Prostate gland (tissue), 2 donors: ENCODE measurements at regions not wholly inside any gene's neighbourhood (a gene's known extent, or its start where the extent isn't known, plus 50 kb on each side); places are given as distances from the start of the nearest gene placed in this dataset.
"Not testable (repeated sequence)": the region's sequence is repeated elsewhere in the genome, so short reads cannot be mapped to it uniquely, and the experiment has no call there.

ENCODE experiments used
- DNase-seq: peaks from one replicate; pipeline ENCODE4 v3.0.0-alpha.2; 2019; ENCODE audit warnings: low spot score
- H3K27ac ChIP-seq, 2 donors: fragments of 200-600 bp; sonication (generic); 2 replicates each; pipeline ENCODE4 v1.5.1; 2017 to 2019
- H3K27me3 ChIP-seq: fragments of 200-600 bp; sonication (generic); replicated peaks from 2 replicates; pipeline ENCODE4 v1.5.1; 2019; ENCODE audit not compliant: insufficient read depth
- H3K36me3 ChIP-seq, 2 donors: fragments of 200-600 bp; sonication (generic); 1 replicate in 1 of 2; 2 replicates in 1 of 2; pipeline versions ENCODE4 v1.5.1 to v1.8.1; 2017 to 2019
- H3K4me1 ChIP-seq: fragments of 200-600 bp; sonication (generic); replicated peaks from 2 replicates; pipeline ENCODE4 v1.5.1; 2019
- H3K4me3 ChIP-seq, 2 donors: fragments of 200-600 bp; sonication (generic); 2 replicates each; pipeline ENCODE4 v1.5.1; 2017 to 2019
- H3K9me3 ChIP-seq: fragments of 200-600 bp; sonication (generic); 2 replicates; pipeline ENCODE4 v1.5.1; 2017
- CTCF ChIP-seq, 4 experiments: fragments of 200-600 bp in 2 of 4; fragments of 450-650 bp in 2 of 4; sonication (generic) in 2 of 4; IDR thresholded peaks; 1 replicate in 3 of 4; 2 replicates in 1 of 4; pipeline ENCODE4 v1.5.1; 2016 to 2019; ENCODE audit warnings: antibody characterized with exemption in 4 of 4, mild to moderate bottlenecking in 2 of 4, moderate library complexity in 2 of 4
- POLR2A ChIP-seq: fragments of 450-650 bp; IDR thresholded peaks from one replicate; pipeline ENCODE4 v1.6.1; 2016; ENCODE audit warnings: antibody characterized with exemption, mild to moderate bottlenecking
- POLR2AphosphoS5 ChIP-seq: sonication (generic); formaldehyde crosslinking; IDR thresholded peaks from one replicate; pipeline ENCODE4 v1.6.1; 2017; ENCODE audit warnings: antibody characterized with exemption
- WGBS: methylation state at CpG from one replicate; pipeline ENCODE4 v1.1.5; 2018; 5-methylcytosine and 5-hydroxymethylcytosine counted together
- intact Hi-C: fragments of 100-400 bp; cut with DNase I; formaldehyde crosslinking; loops from one replicate; pipeline ENCODE4 v1.14.2; 2022

DNA sequence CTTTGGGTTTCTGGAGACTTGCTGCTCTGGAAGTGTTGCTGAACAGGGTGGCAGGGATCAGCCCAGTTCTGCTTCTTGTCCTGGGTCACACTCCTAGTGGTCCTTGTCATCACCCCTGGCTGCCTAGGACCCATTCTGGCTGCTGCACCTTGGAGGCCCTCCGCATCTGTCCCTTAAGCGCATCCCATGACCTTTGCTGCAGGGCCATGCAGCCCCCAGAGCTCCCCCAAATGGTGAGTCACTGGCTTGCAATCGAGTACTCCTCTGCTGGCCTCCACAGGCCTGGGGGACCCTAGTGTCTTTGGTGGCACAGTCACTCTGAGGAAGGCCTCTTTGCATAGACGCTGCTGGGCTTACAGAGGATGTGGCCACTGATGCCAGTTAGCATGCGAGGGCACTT, 188.5 kb downstream of the ASB1 start:
- no peaks in the 10 kb centered on the region for H3K4me1 ChIP-seq
- no peaks in the 10 kb centered on the region for H3K36me3 ChIP-seq
- H3K27ac ChIP-seq, result no peak overlapping the region
- no peaks in the 10 kb centered on the region for H3K9me3 ChIP-seq
- DNase-seq, result no peak
- no peaks in the 10 kb centered on the region for H3K27me3 ChIP-seq
- 90% methylated on average over 5 of the region's 5 CpGs for WGBS
- TF ChIP-seq POLR2A (no peak), CTCF (IDR thresholded peaks at IDR 0.05) (no peak), POLR2AphosphoS5 (no peak)
- intact Hi-C loops, result no loop called here
- no peak overlapping the region for H3K4me3 ChIP-seq

DNA sequence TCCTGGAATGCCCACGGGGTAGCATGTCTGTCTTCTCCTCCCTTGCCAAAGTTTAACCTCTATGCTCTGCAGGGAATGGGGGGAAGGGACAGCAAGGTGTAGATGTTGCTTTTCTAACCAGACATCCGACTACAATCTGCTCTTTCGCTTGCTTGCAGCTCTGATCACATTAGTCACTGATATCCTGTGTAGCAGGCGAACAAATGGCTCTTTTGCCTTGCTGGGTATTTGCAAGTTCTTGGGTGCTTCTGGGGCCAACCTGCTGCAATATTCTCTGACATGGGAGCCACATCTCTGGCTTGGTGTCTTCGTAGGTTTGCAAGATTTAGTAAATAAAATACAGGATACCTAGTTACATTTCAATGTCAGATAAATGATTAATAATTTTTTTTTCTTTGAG, 190.0 kb downstream of the ASB1 start:
- Histone ChIP-seq H3K9me3 (no peaks in the 10 kb centered on the region), H3K4me3 (no peak overlapping the region), H3K27ac (no peak overlapping the region), H3K36me3 (no peaks in the 10 kb centered on the region), H3K4me1 (no peaks in the 10 kb centered on the region), H3K27me3 (no peaks in the 10 kb centered on the region)
- intact Hi-C loops, result no loop called here
- no peak for DNase-seq
- WGBS, result 84% methylated on average over 5 of the region's 5 CpGs
- TF ChIP-seq CTCF (IDR thresholded peaks at IDR 0.05) (no peak), POLR2A (no peak), POLR2AphosphoS5 (no peak)

DNA sequence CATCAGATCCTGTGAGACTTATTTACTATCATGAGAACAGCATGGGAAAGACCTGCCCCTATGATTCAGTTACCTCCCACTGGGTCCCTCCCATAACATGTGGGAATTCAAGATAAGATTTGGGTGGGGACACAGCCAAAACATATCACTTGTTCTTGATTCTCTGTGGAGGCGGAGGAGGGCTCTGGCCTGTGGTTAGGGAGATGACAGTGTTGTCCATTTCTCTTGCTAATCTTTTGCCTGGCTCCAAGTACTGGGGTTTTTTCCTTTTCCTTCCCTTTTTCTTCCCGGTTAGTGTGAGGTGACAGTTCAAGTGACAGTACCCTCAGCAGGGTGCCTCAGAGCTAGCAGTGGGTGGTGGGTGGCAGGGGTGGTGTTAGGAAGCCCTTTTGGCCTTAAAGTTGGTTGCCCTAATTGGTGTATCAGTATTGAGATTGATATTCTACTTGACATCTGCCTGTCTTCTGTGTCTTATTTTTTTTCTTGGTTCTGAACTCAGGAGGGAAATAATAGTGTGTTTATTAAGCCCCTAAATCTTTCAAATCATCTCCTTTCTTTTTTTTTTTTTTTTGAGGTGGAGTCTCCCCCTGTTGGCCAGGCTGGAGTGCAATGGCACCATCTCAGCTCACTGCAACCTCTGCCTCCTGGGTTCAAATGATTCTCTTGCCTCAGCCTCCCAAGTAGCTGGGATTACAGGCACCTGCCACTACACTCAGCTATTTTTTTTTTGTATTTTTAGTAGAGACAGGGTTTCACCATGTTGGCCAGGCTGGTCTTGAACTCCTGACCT, 192.0 kb downstream of the ASB1 start:
- H3K4me1 ChIP-seq, H3K27me3 ChIP-seq, H3K36me3 ChIP-seq, intact Hi-C loops, DNase-seq, H3K4me3 ChIP-seq, H3K27ac ChIP-seq, H3K9me3 ChIP-seq: not testable (repeated sequence)
- 88% methylated on average over 2 of the region's 2 CpGs for WGBS

DNA sequence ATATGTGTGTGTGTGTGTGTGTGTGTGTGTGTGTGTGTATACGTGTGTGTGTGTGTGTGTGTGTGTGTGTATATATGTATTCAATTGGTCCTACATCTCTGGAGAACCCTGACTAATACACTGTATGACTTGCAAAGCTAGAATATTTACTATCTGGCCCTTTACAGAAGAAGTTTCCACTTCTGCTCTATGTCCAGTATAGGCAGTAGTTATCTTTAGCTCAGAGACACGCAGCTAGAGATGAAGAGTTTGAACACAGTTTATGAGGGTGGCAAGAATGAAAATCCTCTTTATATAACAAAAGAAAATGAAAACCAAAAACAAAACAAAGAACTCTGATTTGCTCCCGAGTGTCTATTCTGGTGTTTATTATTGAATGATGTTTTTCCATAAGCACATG, 201.2 kb downstream of the ASB1 start:
- Histone ChIP-seq H3K4me1 (no peaks in the 10 kb centered on the region), H3K27me3 (no peaks in the 10 kb centered on the region), H3K9me3 (no peaks in the 10 kb centered on the region), H3K36me3 (no peaks in the 10 kb centered on the region), H3K27ac (no peak overlapping the region), H3K4me3 (no peak overlapping the region)
- TF ChIP-seq CTCF (IDR thresholded peaks at IDR 0.05) (no peak), POLR2AphosphoS5 (no peak), POLR2A (no peak)
- WGBS, result 67% methylated on average over 3 of the region's 3 CpGs
- no peak for DNase-seq
- intact Hi-C loops, result no loop called here

DNA sequence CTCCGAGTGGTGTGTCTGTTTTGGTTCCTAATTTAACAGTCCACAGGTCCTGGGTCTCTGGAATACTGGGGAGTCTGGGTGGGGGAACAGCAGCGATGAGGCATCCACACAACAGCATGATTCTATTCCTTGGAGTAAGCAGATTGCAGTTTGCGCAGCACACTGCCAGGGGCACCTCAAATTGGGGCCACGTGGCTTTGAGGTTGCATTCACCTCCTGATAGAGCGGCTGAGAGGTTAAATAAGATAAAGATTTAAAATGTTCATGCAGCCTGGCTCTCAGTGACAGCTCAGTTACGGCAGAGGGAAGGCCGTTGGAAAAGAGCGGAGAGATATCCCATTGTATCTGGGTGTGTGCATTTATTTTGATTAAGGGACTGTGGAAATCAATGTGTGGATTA, 202.3 kb downstream of the ASB1 start:
- intact Hi-C loops, result no loop called here
- no peaks in the 10 kb centered on the region for H3K36me3 ChIP-seq
- no peaks in the 10 kb centered on the region for H3K9me3 ChIP-seq
- no peaks in the 10 kb centered on the region for H3K4me1 ChIP-seq
- no peaks in the 10 kb centered on the region for H3K27me3 ChIP-seq
- 88% methylated on average over 8 of the region's 8 CpGs for WGBS
- H3K4me3 ChIP-seq, result no peak overlapping the region
- no peak overlapping the region for H3K27ac ChIP-seq
- no peak for TF ChIP-seq CTCF (IDR thresholded peaks at IDR 0.05)
- TF ChIP-seq POLR2AphosphoS5, result no peak
- TF ChIP-seq POLR2A, result no peak
- no peak for DNase-seq
